ENCODE measurements at regions not wholly inside any gene's neighbourhood (a gene's known extent, or its start where the extent isn't known, plus 50 kb on each side); places are given as distances from the start of the nearest gene placed in this dataset.

DNA sequence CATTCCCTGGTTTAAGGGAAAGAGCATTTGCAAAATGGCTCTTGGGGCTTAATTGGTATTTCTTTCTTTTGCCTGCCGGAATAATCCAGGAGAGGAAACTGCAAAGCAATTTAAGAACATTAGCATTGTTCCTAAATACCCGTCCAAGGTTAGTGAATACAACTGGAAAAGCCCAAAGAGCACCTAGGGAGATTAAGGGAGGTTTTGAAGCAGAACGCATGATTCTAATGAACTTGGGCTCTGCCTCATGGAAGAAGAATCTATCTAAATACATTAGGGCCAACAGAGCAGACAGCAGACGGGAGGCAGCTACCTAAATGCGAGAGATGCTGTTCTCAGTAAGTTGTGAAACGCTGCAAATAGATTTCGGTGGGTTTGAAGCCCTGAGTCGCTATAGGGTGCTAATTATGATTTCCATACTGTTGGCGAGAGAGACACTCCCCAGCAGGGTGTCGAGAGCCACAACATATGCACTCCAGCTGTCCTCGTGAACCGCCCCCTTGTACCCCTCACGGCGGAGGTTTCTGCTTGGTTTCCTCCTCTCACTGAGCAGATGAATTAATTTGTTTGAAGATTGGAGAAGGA lies 326.7 kb upstream of the CAMK1G start:
- TF ChIP-seq, protein P1, sequence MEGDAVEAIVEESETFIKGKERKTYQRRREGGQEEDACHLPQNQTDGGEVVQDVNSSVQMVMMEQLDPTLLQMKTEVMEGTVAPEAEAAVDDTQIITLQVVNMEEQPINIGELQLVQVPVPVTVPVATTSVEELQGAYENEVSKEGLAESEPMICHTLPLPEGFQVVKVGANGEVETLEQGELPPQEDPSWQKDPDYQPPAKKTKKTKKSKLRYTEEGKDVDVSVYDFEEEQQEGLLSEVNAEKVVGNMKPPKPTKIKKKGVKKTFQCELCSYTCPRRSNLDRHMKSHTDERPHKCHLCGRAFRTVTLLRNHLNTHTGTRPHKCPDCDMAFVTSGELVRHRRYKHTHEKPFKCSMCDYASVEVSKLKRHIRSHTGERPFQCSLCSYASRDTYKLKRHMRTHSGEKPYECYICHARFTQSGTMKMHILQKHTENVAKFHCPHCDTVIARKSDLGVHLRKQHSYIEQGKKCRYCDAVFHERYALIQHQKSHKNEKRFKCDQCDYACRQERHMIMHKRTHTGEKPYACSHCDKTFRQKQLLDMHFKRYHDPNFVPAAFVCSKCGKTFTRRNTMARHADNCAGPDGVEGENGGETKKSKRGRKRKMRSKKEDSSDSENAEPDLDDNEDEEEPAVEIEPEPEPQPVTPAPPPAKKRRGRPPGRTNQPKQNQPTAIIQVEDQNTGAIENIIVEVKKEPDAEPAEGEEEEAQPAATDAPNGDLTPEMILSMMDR (IDR thresholded peaks at IDR 0.05; ENCODE audit: borderline replicate concordance, extremely low read depth, low read length, poor library complexity, severe bottlenecking) = no peak
- no peak for TF ChIP-seq EZH2 (IDR thresholded peaks at IDR 0.05; ENCODE audit: borderline replicate concordance, low read depth, low read length, severe bottlenecking)

All from DND-41 (cell line).